GM19395 (cell line): ENCODE measurements at regions not wholly inside any gene's neighbourhood (a gene's known extent, or its start where the extent isn't known, plus 50 kb on each side); places are given as distances from the start of the nearest gene placed in this dataset.

Experiments used
- ATAC-seq: cut with Tn5 transposase; IDR thresholded peaks from one replicate; pipeline ENCODE4 v1.9.1; 2021; ENCODE audit warnings: mild to moderate bottlenecking, moderate library complexity; ENCODE audit not compliant: unreplicated experiment

DNA sequence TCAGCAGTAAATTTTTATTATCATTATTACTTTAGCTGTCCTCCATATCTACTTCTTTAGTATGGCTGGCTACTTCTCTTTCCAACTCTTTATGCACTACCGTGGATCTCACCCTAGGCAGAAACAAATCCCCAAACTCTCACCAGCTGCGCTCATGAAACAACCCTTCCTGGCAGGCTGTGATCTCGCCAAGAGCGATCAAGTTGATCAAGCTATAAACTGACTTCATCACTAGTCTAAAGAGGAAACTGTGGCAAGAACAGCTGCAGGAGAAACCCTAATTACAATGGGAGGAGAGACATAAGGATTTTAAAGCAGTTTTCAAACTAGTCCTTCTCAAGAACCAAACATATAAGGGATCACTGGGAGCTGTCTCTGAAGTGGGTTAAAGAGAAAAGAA lies 160.5 kb upstream of the PRSS58 start:
- ATAC-seq: no peak

DNA sequence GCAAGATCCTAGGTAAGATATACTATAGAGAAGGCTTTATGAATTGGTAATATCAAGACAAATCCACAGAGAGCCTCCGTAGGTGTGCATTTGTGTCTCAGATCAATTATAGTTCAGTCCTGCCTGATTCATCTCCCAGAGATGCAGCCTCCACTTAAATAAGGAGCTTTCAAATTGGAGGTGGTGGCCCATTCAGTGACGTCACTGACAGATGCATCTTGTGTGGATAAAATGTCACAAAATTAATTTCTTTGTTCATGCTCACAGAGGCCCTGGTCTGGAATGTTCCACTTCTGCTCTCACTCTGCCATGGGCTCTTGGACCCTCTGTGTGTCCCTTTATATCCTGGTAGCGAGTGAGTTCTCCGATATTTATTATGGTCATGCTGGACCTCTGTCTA lies 157.1 kb upstream of the PRSS58 start:
- ATAC-seq: no peak

DNA sequence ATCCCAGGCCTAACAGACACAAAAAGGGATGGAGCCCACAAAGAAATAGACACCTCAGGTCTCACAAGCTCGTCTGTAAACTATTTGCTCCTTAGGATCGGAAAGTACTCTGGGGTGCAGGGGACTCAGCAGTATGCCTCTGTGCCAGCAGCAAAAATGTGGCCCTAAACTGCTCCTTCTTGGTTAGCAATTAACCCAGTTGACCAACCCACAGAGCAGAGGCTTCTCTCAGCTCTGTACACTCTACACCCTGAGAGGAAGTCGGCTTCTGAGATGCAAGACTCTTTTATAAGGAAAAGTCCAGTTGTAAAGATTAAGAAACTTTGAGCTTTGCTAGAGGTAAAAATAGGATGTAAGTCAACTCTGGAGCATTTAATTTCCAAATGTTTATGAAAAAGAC lies 156.3 kb upstream of the PRSS58 start:
- peak; percentile 85 for ATAC-seq

DNA sequence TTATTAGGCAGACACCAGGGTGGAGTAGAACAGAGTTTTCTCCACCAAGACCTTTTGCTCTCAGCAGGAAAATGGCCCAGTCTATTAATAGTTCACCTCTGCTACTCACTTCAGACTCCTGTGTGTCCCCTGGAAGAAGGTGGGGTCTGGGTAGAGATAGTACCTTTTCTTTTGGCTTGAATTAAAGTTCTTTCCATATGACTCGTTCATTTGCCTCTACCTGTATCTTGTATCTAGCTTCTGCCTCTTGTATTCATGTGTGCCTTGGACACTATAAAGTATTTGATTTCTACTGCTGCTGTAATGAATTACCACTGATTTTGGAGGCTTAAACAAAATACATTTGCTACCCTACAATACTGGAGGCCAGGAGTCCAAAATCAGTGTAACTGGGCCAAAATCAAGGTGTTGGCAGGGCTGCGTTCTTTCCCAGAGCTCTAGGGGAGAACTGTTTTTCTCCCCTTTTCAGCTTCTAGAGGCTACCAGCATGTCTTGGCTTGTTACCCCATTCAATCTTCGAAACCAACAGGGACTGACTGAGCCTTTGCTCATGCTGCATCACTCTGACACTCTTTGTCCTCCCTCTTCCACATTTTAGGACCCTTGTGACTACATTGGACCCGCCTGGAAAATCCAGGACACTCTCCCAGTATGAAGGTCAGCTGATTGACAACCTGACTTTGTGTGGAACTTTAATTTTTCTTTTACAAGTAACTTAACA lies 155.6 kb upstream of the PRSS58 start:
- no peak for ATAC-seq

GRCh38 chr7:142412551-142413193 lies 154.8 kb upstream of the PRSS58 start:
- peak; percentile 85 for ATAC-seq

GRCh38 chr7:142409471-142409870 lies 151.6 kb upstream of the PRSS58 start:
- no peak for ATAC-seq

DNA sequence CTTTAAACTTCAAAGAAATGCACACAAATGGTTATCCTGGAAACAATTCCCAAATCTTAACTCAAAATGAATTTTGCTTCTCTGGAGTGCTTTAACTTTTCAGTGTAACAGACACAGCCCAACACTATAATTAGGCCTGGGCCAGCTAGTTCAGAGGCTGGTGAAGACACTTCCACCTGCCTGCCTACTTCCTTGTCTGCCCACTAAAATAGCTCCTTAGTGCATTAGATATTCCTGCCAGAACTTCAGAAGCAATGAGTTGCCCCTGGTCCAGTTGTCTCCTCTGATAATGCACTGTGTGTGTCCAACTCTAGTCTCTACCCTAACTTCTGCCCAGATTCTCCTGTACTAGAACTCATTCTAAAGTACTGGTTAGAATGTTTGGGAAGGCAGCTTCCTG lies 150.9 kb upstream of the PRSS58 start:
- no peak for ATAC-seq

- ATAC-seq: no peak
Observed at GRCh38 chr7:142407939-142408570, 150.2 kb upstream of the PRSS58 start.

DNA sequence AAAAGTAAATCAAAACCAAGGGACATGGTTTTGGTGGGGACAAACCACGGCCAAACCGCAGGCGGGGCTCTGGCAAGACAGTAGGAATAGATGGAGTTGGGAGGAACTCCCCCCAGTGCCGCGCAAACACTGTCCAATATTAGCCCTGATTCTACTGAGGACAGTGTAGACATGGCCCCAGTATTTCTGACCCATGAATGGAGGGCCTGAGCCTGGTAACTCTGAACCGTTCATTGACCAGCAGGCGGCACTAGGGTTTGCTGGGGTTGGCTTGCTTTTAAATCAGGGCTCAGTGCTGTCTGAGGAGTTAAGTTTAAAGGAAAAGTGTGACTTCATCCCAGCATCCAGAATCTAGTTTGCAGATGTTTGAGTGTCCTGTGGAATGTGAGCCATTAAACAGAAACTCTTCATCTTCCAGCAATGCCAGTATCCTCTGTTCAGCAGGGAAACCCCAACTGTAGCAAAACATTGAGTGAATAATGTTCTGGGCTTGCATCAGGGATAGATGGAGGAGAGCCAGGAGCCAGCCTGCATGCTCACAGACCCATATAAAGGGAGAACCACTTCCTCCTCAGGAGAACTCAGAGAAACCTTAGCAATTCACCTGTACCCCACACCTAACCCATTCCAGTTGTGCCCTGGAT lies 147.4 kb upstream of the PRSS58 start:
- no peak for ATAC-seq

- no peak for ATAC-seq
Observed at GRCh38 chr7:142401951-142402350, 144.1 kb upstream of the PRSS58 start.

- ATAC-seq: no peak
Observed at GRCh38 chr7:142400042-142400533, 142.2 kb upstream of the PRSS58 start.

DNA sequence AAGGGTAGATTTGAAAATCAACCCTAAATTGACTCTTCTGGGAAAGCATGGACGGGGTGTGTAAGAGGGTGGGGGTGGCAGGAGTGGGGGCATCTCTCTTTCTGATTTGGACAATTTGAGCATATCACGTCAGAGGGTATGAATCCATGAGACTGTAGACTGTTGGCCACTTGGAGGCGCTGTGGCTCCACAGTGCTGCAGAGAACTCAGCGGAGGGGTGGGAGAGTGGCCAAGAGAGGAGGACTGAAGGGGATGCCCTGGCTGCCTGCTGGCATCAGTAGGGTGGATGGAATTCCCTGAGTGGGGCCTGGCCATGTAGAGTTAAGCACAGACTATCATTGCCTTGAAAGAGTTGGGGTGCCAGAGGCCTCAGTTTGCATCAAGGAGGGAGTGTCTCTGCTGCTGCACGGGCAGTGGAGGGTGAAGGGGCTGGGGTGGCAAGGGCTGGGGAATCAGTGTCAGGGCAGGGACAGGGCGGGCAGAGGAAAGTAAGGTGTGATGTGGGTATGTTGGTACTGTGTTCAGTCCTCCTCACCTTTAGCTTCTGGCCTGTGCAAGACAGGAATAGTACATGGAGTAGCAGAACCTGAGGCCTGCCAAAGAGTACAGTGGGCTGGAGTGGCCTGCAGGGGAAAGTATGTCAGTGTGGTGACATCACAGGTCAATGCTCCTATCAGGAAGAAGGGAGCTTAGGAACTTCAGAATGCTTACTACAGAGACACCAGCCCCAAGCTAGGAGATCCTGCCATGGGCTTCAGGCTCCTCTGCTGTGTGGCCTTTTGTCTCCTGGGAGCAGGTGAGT lies 133.5 kb upstream of the PRSS58 start:
- ATAC-seq: no peak

- no peak for ATAC-seq
Observed at GRCh38 chr7:142389544-142389943, 131.7 kb upstream of the PRSS58 start.

- ATAC-seq: peak; percentile 79
Observed at GRCh38 chr7:142385491-142386340, 127.9 kb upstream of the PRSS58 start.

DNA sequence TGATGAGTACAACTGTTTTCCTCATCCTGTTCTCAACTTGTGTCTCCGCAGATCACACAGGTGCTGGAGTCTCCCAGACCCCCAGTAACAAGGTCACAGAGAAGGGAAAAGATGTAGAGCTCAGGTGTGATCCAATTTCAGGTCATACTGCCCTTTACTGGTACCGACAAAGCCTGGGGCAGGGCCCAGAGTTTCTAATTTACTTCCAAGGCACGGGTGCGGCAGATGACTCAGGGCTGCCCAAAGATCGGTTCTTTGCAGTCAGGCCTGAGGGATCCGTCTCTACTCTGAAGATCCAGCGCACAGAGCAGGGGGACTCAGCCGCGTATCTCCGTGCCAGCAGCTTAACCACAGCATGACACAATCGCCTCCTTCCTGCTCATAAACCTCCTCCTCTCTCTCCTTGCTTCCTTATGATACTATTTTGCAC lies 126.7 kb upstream of the PRSS58 start:
- peak; percentile 44 for ATAC-seq

GRCh38 chr7:142383841-142384492 lies 126.1 kb upstream of the PRSS58 start:
- peak; percentile 40 for ATAC-seq

GRCh38 chr7:142381727-142382390 lies 124.0 kb upstream of the PRSS58 start:
- ATAC-seq: no peak

DNA sequence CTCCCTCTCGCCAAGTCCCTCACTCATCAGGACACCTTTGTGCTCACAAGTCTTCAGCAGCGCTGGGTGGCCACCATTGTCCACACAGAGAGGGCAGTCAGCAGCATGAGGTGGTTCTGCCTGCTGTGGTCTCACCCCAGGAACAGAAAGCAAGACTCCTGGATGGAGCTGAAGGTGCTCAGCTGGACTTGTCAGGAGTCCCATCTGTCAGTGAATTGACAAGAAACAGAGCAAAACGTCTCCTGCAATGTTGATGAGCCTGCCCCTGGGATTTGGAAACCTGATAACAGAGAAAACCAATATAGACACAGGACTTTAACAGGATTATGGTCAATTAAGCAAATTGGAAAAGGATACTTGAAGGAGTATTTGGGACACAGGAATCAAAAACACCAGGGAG lies 122.2 kb upstream of the PRSS58 start:
- ATAC-seq: no peak
